ENCODE measurements at regions not wholly inside any gene's neighbourhood (a gene's known extent, or its start where the extent isn't known, plus 50 kb on each side); places are given as distances from the start of the nearest gene placed in this dataset.
"Not testable (repeated sequence)": the region's sequence is repeated elsewhere in the genome, so short reads cannot be mapped to it uniquely, and the experiment has no call there.

GRCh38 chr13:73521985-73522524 is 463.2 kb downstream of the KLF5 start:
- DNase-seq (ENCODE audit: low read depth in 2 of 2) = no peak

GRCh38 chr13:73521290-73521624 is 462.5 kb downstream of the KLF5 start:
- DNase-seq (ENCODE audit: low read depth in 2 of 2) = no peak

- DNase-seq (ENCODE audit: low read depth in 2 of 2) = no peak
These were observed 461.9 kb downstream of the KLF5 start for GRCh38 chr13:73520566-73521289.

- not testable (repeated sequence) for DNase-seq (ENCODE audit: low read depth in 2 of 2)
These were observed 461.3 kb downstream of the KLF5 start for GRCh38 chr13:73520135-73520534.

- DNase-seq (ENCODE audit: low read depth in 2 of 2) = no peak
These were observed 460.8 kb downstream of the KLF5 start for GRCh38 chr13:73519396-73520116.

GRCh38 chr13:73517766-73518165 is 459.0 kb downstream of the KLF5 start:
- no peak for DNase-seq (ENCODE audit: low read depth in 2 of 2)

- no peak for DNase-seq (ENCODE audit: low read depth in 2 of 2)
These were observed 457.9 kb downstream of the KLF5 start for GRCh38 chr13:73516731-73517130.

- no peak for DNase-seq (ENCODE audit: low read depth in 2 of 2)
These were observed 455.4 kb downstream of the KLF5 start for GRCh38 chr13:73514208-73514607.

- no peak for DNase-seq (ENCODE audit: low read depth in 2 of 2)
These were observed 454.9 kb downstream of the KLF5 start for GRCh38 chr13:73513751-73514150.

- no peak for DNase-seq (ENCODE audit: low read depth in 2 of 2)
These were observed 450.0 kb downstream of the KLF5 start for GRCh38 chr13:73508841-73509240.

- no peak for DNase-seq (ENCODE audit: low read depth in 2 of 2)
These were observed 446.6 kb downstream of the KLF5 start for GRCh38 chr13:73505376-73505890.

- DNase-seq (ENCODE audit: low read depth in 2 of 2) = no peak
These were observed 440.9 kb downstream of the KLF5 start for GRCh38 chr13:73499695-73500094.

GRCh38 chr13:73497430-73497829 is 438.6 kb downstream of the KLF5 start:
- DNase-seq (ENCODE audit: low read depth in 2 of 2) = no peak

GRCh38 chr13:73496711-73497110 is 437.9 kb downstream of the KLF5 start:
- DNase-seq (ENCODE audit: low read depth in 2 of 2) = no peak

GRCh38 chr13:73492811-73493210 is 434.0 kb downstream of the KLF5 start:
- no peak for DNase-seq (ENCODE audit: low read depth in 2 of 2)

GRCh38 chr13:73482556-73482955 is 423.8 kb downstream of the KLF5 start:
- no peak for DNase-seq (ENCODE audit: low read depth in 2 of 2)

- DNase-seq (ENCODE audit: low read depth in 2 of 2) = no peak
These were observed 423.2 kb downstream of the KLF5 start for GRCh38 chr13:73481886-73482445.

GRCh38 chr13:73480779-73481559 is 422.2 kb downstream of the KLF5 start:
- no peak for DNase-seq (ENCODE audit: low read depth in 2 of 2)

- no peak for DNase-seq (ENCODE audit: low read depth in 2 of 2)
These were observed 421.1 kb downstream of the KLF5 start for GRCh38 chr13:73479856-73480255.

- DNase-seq (ENCODE audit: low read depth in 2 of 2) = no peak
These were observed 420.5 kb downstream of the KLF5 start for GRCh38 chr13:73479351-73479750.

GRCh38 chr13:73477441-73477840 is 418.6 kb downstream of the KLF5 start:
- no peak for DNase-seq (ENCODE audit: low read depth in 2 of 2)

- DNase-seq (ENCODE audit: low read depth in 2 of 2) = no peak
These were observed 414.2 kb downstream of the KLF5 start for GRCh38 chr13:73473016-73473415.

Data from stimulated activated CD4-positive, alpha-beta T cell treated with anti-CD3 and anti-CD28 coated beads, Interleukin-15, amount 100 ng/mL, for 48 hours (primary cell).